Prostate gland (tissue), 2 donors: ENCODE measurements at regions not wholly inside any gene's neighbourhood (a gene's known extent, or its start where the extent isn't known, plus 50 kb on each side); places are given as distances from the start of the nearest gene placed in this dataset.

ENCODE experiments used
- POLR2A ChIP-seq: fragments of 450-650 bp; IDR thresholded peaks from one replicate; pipeline ENCODE4 v1.6.1; 2016; ENCODE audit warnings: antibody characterized with exemption, mild to moderate bottlenecking
- POLR2AphosphoS5 ChIP-seq: sonication (generic); formaldehyde crosslinking; IDR thresholded peaks from one replicate; pipeline ENCODE4 v1.6.1; 2017; ENCODE audit warnings: antibody characterized with exemption
- TF ChIP-seq, protein P1 (sequence below), 4 experiments: fragments of 200-600 bp in 2 of 4; fragments of 450-650 bp in 2 of 4; sonication (generic) in 2 of 4; IDR thresholded peaks; 1 replicate in 3 of 4; 2 replicates in 1 of 4; pipeline ENCODE4 v1.5.1; 2016 to 2019; ENCODE audit warnings: antibody characterized with exemption in 4 of 4, mild to moderate bottlenecking in 2 of 4, moderate library complexity in 2 of 4

DNA sequence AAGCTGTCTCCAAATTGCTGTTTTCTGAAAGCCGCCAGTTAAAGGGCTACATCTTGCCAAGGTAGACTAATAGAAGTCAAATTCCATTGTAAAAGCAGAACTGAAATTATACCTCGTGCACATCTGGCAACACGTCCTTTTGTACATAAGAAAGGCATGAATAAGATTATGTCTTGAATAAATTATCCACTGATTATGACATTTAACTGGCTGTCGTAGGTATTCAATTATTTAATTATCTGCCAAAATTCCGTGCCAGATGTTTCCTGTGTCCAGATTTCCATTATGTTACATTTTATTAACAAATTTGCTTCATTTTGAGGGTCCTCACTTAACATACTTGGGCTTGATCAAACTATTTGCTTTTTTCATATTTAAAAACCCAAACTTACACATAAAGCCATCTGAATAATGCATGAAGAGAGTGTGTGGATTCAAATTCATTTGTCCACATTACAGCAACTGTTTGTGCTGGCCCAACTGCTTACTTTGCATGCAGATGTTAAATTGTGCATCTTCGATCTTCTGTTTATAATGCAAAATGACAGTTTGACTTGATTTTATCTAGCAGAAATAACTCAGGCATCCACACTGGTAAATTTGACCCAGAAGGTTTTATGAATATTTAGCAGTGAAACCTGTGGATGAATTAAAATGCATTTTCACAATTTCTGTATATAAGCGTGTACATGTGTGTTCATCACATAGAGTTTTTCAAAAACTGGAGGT lies 701.5 kb downstream of the ZNF385D start:
- TF ChIP-seq, protein P1, sequence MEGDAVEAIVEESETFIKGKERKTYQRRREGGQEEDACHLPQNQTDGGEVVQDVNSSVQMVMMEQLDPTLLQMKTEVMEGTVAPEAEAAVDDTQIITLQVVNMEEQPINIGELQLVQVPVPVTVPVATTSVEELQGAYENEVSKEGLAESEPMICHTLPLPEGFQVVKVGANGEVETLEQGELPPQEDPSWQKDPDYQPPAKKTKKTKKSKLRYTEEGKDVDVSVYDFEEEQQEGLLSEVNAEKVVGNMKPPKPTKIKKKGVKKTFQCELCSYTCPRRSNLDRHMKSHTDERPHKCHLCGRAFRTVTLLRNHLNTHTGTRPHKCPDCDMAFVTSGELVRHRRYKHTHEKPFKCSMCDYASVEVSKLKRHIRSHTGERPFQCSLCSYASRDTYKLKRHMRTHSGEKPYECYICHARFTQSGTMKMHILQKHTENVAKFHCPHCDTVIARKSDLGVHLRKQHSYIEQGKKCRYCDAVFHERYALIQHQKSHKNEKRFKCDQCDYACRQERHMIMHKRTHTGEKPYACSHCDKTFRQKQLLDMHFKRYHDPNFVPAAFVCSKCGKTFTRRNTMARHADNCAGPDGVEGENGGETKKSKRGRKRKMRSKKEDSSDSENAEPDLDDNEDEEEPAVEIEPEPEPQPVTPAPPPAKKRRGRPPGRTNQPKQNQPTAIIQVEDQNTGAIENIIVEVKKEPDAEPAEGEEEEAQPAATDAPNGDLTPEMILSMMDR (IDR thresholded peaks at IDR 0.05): no peak
- TF ChIP-seq POLR2A: no peak
- no peak for TF ChIP-seq POLR2AphosphoS5
